HG02610 (cell line): ENCODE measurements at regions not wholly inside any gene's neighbourhood (a gene's known extent, or its start where the extent isn't known, plus 50 kb on each side); places are given as distances from the start of the nearest gene placed in this dataset.

Experiments
- ATAC-seq: cut with Tn5 transposase; IDR thresholded peaks from one replicate; pipeline ENCODE4 v1.9.1; 2021; ENCODE audit warnings: mild to moderate bottlenecking, moderate library complexity; ENCODE audit not compliant: unreplicated experiment

GRCh38 chr5:69042915-69043654 is 50.7 kb upstream of the SLC30A5 start:
- ATAC-seq = peak; percentile 94

GRCh38 chr5:69043655-69043996 is 50.2 kb upstream of the SLC30A5 start:
- no peak for ATAC-seq
